ENCODE measurements at regions not wholly inside any gene's neighbourhood (a gene's known extent, or its start where the extent isn't known, plus 50 kb on each side); places are given as distances from the start of the nearest gene placed in this dataset.

GRCh38 chr5:107147589-107147988, 523.1 kb downstream of the EFNA5 start:
- Histone ChIP-seq H3K27me3 (ENCODE audit: low read depth) (no peaks in the 10 kb centered on the region), H3K4me3 (no peak overlapping the region), H3K4me1 (no peaks in the 10 kb centered on the region), H3K27ac (replicated peaks) (no peak overlapping the region), H3K9me3 (replicated peaks) (no peaks in the 10 kb centered on the region), H3K36me3 (no peaks in the 10 kb centered on the region)
- DNase-seq = no peak
- TF ChIP-seq CTCF (IDR thresholded peaks at IDR 0.05; ENCODE audit: borderline replicate concordance) = no peak
- intact Hi-C loops (cut with micrococcal nuclease) = no loop called here

- no peaks in the 10 kb centered on the region for H3K4me1 ChIP-seq
- TF ChIP-seq CTCF (IDR thresholded peaks at IDR 0.05; ENCODE audit: borderline replicate concordance) = no peak
- no peaks in the 10 kb centered on the region for H3K27me3 ChIP-seq (ENCODE audit: low read depth)
- no peak for DNase-seq
- H3K36me3 ChIP-seq = no peaks in the 10 kb centered on the region
- H3K9me3 ChIP-seq (replicated peaks) = no peaks in the 10 kb centered on the region
- H3K4me3 ChIP-seq = no peak overlapping the region
- intact Hi-C loops (cut with micrococcal nuclease) = no loop called here
- no peak overlapping the region for H3K27ac ChIP-seq (replicated peaks)
These were observed 523.8 kb downstream of the EFNA5 start for GRCh38 chr5:107146901-107147300.

GRCh38 chr5:107135391-107135790, 535.3 kb downstream of the EFNA5 start:
- no peak overlapping the region for H3K27ac ChIP-seq (replicated peaks)
- intact Hi-C loops (cut with micrococcal nuclease) = no loop called here
- H3K4me1 ChIP-seq = no peaks in the 10 kb centered on the region
- no peak for TF ChIP-seq CTCF (IDR thresholded peaks at IDR 0.05; ENCODE audit: borderline replicate concordance)
- H3K36me3 ChIP-seq = no peaks in the 10 kb centered on the region
- no peak overlapping the region for H3K4me3 ChIP-seq
- no peak for DNase-seq
- peaks cover 38% of the 10 kb centered on the region for H3K9me3 ChIP-seq (replicated peaks)
- H3K27me3 ChIP-seq (ENCODE audit: low read depth) = no peaks in the 10 kb centered on the region

- intact Hi-C loops (cut with micrococcal nuclease) = no loop called here
- Histone ChIP-seq H3K4me1 (no peaks in the 10 kb centered on the region), H3K27ac (replicated peaks) (no peak overlapping the region), H3K36me3 (no peaks in the 10 kb centered on the region), H3K9me3 (replicated peaks) (peaks cover 34% of the 10 kb centered on the region), H3K4me3 (no peak overlapping the region), H3K27me3 (ENCODE audit: low read depth) (no peaks in the 10 kb centered on the region)
- no peak for TF ChIP-seq CTCF (IDR thresholded peaks at IDR 0.05; ENCODE audit: borderline replicate concordance)
- DNase-seq = no peak
These were observed 535.8 kb downstream of the EFNA5 start for GRCh38 chr5:107134931-107135330.

GRCh38 chr5:107129051-107129450, 541.7 kb downstream of the EFNA5 start:
- TF ChIP-seq CTCF (IDR thresholded peaks at IDR 0.05; ENCODE audit: borderline replicate concordance) = no peak
- peaks cover 12% of the 10 kb centered on the region for H3K4me1 ChIP-seq
- intact Hi-C loops (cut with micrococcal nuclease) = no loop called here
- no peak overlapping the region for H3K4me3 ChIP-seq
- no peaks in the 10 kb centered on the region for H3K36me3 ChIP-seq
- H3K27ac ChIP-seq (replicated peaks) = no peak overlapping the region
- no peak for DNase-seq
- H3K27me3 ChIP-seq (ENCODE audit: low read depth) = no peaks in the 10 kb centered on the region
- peaks cover 11% of the 10 kb centered on the region for H3K9me3 ChIP-seq (replicated peaks)

- H3K27ac ChIP-seq (replicated peaks) = peak overlapping the region; percentile 16
- intact Hi-C loops (cut with micrococcal nuclease) = no loop called here
- H3K9me3 ChIP-seq (replicated peaks) = peaks cover 3% of the 10 kb centered on the region
- no peak overlapping the region for H3K4me3 ChIP-seq
- H3K4me1 ChIP-seq = peaks cover 12% of the 10 kb centered on the region
- H3K36me3 ChIP-seq = no peaks in the 10 kb centered on the region
- no peak for DNase-seq
- no peak for TF ChIP-seq CTCF (IDR thresholded peaks at IDR 0.05; ENCODE audit: borderline replicate concordance)
- H3K27me3 ChIP-seq (ENCODE audit: low read depth) = no peaks in the 10 kb centered on the region
These were observed 542.9 kb downstream of the EFNA5 start for GRCh38 chr5:107127878-107128277.

Measured in left ventricle myocardium inferior (tissue), 1 donor.